ENCODE measurements at regions not wholly inside any gene's neighbourhood (a gene's known extent, or its start where the extent isn't known, plus 50 kb on each side); places are given as distances from the start of the nearest gene placed in this dataset.

GRCh38 chr10:118500477-118501104 lies 94.9 kb downstream of the PRLHR start:
- Histone ChIP-seq H3K27me3 (no peaks in the 10 kb centered on the region), H3K9me3 (no peaks in the 10 kb centered on the region), H3K4me1 (no peaks in the 10 kb centered on the region), H3K36me3 (ENCODE audit: low read depth, missing control alignments) (no peaks in the 10 kb centered on the region), H3K27ac (no peak overlapping the region), H3K4me3 (no peak overlapping the region)
- intact Hi-C loops (cut with DNase I; ENCODE audit: low total_unique reads), result no loop called here
- no peak for DNase-seq
- 83 to 92% methylated on average over 3 to 6 of the region's 6 CpGs for WGBS, 2 donors
- TF ChIP-seq POLR2A (IDR thresholded peaks at IDR 0.05), result no peak
- TF ChIP-seq, protein P1, sequence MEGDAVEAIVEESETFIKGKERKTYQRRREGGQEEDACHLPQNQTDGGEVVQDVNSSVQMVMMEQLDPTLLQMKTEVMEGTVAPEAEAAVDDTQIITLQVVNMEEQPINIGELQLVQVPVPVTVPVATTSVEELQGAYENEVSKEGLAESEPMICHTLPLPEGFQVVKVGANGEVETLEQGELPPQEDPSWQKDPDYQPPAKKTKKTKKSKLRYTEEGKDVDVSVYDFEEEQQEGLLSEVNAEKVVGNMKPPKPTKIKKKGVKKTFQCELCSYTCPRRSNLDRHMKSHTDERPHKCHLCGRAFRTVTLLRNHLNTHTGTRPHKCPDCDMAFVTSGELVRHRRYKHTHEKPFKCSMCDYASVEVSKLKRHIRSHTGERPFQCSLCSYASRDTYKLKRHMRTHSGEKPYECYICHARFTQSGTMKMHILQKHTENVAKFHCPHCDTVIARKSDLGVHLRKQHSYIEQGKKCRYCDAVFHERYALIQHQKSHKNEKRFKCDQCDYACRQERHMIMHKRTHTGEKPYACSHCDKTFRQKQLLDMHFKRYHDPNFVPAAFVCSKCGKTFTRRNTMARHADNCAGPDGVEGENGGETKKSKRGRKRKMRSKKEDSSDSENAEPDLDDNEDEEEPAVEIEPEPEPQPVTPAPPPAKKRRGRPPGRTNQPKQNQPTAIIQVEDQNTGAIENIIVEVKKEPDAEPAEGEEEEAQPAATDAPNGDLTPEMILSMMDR (IDR thresholded peaks at IDR 0.05), result no peak

DNA sequence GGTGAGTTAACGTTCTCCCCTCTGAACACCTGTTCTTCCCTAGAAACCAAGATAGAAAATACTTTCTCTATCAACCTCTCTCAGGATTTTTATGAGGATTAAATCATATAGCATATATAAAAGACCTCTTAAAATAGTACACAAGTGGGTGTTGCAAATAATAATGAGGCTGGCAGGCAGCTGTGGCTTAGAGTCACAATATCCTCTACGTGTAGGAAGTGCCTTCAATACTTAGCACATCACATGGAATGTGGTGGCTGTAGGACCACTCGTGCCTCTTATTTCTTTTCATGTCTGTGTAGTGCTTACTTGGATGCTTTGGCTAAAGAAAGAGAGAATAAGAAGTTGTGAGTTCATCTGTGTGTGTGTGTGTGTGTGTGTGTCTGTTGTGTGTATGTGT lies 96.3 kb downstream of the PRLHR start:
- Histone ChIP-seq H3K36me3 (ENCODE audit: low read depth, missing control alignments) (no peaks in the 10 kb centered on the region), H3K27me3 (no peaks in the 10 kb centered on the region), H3K4me1 (no peaks in the 10 kb centered on the region), H3K27ac (no peak overlapping the region), H3K4me3 (no peak overlapping the region), H3K9me3 (no peaks in the 10 kb centered on the region)
- intact Hi-C loops (cut with DNase I; ENCODE audit: low total_unique reads), result no loop called here
- TF ChIP-seq POLR2A (IDR thresholded peaks at IDR 0.05), result no peak
- TF ChIP-seq, protein P1 (IDR thresholded peaks at IDR 0.05), result no peak
- no peak for DNase-seq
- WGBS, 2 donors, result 62 to 63% methylated on average over 3 of the region's 3 CpGs

GRCh38 chr10:118498623-118499022 lies 96.8 kb downstream of the PRLHR start:
- Histone ChIP-seq H3K27me3 (no peaks in the 10 kb centered on the region), H3K4me1 (no peaks in the 10 kb centered on the region), H3K9me3 (no peaks in the 10 kb centered on the region), H3K4me3 (no peak overlapping the region), H3K36me3 (ENCODE audit: low read depth, missing control alignments) (no peaks in the 10 kb centered on the region), H3K27ac (no peak overlapping the region)
- 69 to 77% methylated on average over 4 of the region's 4 CpGs for WGBS, 2 donors
- TF ChIP-seq, protein P1 (IDR thresholded peaks at IDR 0.05), result no peak
- TF ChIP-seq POLR2A (IDR thresholded peaks at IDR 0.05), result no peak
- intact Hi-C loops (cut with DNase I; ENCODE audit: low total_unique reads), result no loop called here
- peak; percentile 29 for DNase-seq

GRCh38 chr10:118497227-118497626 lies 98.2 kb downstream of the PRLHR start:
- H3K27ac ChIP-seq, result no peak overlapping the region
- no peak for DNase-seq
- no peaks in the 10 kb centered on the region for H3K27me3 ChIP-seq
- H3K4me3 ChIP-seq, result no peak overlapping the region
- H3K4me1 ChIP-seq, result no peaks in the 10 kb centered on the region
- TF ChIP-seq, protein P1 (IDR thresholded peaks at IDR 0.05), result no peak
- TF ChIP-seq POLR2A (IDR thresholded peaks at IDR 0.05), result no peak
- H3K9me3 ChIP-seq, result no peaks in the 10 kb centered on the region
- no peaks in the 10 kb centered on the region for H3K36me3 ChIP-seq (ENCODE audit: low read depth, missing control alignments)
- intact Hi-C loops (cut with DNase I; ENCODE audit: low total_unique reads), result no loop called here
- 59 to 67% methylated on average over 8 of the region's 8 CpGs for WGBS, 2 donors

GRCh38 chr10:118496525-118496924 lies 98.9 kb downstream of the PRLHR start:
- Histone ChIP-seq H3K4me1 (no peaks in the 10 kb centered on the region), H3K4me3 (no peak overlapping the region), H3K9me3 (no peaks in the 10 kb centered on the region), H3K36me3 (ENCODE audit: low read depth, missing control alignments) (no peaks in the 10 kb centered on the region), H3K27me3 (no peaks in the 10 kb centered on the region), H3K27ac (no peak overlapping the region)
- TF ChIP-seq, protein P1 (IDR thresholded peaks at IDR 0.05), result no peak
- no peak for TF ChIP-seq POLR2A (IDR thresholded peaks at IDR 0.05)
- 63 to 71% methylated on average over 3 of the region's 3 CpGs for WGBS, 2 donors
- no peak for DNase-seq
- intact Hi-C loops (cut with DNase I; ENCODE audit: low total_unique reads), result no loop called here
